ENCODE measurements at regions not wholly inside any gene's neighbourhood (a gene's known extent, or its start where the extent isn't known, plus 50 kb on each side); places are given as distances from the start of the nearest gene placed in this dataset.
A peak's percentile ranks its signal among the peaks of the same experiment; 100 is the strongest.

GRCh38 chr2:223701761-223702160 lies 99.6 kb upstream of the SCG2 start:
- no peak for DNase-seq

- no peak for DNase-seq
Observed at GRCh38 chr2:223700221-223700620, 98.1 kb upstream of the SCG2 start.

GRCh38 chr2:223697892-223698645 lies 95.9 kb upstream of the SCG2 start:
- no peak for DNase-seq

GRCh38 chr2:223697316-223697891 lies 95.2 kb upstream of the SCG2 start:
- no peak for DNase-seq

DNA sequence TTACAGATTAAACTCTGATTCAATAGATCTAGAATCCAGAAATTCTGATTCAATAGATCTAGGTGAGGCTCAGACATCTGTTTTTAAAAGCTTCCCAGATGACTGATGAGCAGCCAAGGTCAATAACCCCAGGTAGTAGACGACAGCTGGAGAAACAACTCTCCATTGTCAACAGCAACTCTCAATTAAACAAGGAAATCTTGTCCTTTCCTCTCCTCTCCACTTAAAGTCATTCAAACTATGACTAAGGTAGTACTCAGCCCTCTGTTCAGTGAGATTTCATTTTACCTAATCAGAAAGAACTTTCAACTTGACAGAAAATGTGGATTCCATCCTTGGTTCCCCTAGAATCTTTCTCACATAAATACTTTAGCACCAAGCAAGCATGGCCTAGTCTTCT lies 94.6 kb upstream of the SCG2 start:
- DNase-seq = no peak

DNA sequence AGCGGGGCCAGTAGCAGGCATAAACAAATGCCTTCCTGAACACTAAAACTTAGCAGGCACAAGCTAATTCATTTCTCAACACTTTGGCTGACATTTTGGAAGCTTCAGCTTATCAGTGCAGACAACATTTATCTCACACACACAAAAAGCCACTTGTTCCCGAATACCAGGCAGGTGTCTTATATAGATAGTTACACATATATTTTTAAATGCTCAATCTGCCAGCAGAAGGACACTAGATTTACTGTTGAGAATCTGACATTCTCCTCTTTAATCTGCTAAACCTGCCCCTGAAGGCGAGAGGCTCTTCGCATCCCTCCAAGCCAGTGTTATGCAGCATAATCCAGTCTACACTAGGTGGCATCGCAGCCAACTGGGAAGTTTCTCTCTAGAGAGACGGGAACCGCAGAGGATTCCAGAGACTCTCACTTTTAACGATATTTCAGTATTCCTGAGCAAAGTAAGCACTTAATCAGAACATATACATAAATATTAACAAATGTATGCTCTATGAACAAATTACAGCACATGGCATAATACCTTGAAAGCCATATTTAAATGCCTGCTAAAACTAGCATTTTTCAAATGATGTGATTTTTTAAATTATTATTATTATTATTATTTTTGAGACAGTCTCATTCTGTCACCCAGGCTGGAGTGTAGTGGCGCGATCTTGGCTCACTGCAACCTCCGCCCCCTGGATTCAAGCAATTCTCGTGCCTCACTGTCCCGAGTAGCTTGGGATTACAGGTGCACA lies 90.2 kb upstream of the SCG2 start:
- no peak for DNase-seq

GRCh38 chr2:223688094-223688835 lies 86.1 kb upstream of the SCG2 start:
- DNase-seq = peak; percentile 15 to 47

DNA sequence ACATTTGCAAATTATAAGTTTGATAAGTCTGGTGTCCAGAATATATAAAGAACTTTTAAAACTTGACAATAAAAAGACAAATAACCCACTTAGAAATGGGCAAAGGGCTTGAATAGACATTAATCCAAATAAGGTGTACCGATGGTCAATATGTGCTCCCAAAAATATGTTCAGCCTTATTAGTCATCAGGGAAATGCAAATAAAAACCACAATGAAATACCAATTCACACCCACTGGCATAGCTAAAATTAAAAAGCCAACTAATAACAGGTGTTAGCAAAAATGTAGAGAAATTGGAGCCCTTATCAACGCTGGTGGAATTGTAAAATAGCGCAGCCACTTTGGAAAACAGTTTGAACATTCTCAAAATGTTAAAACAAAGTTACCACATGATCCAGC lies 79.0 kb upstream of the SCG2 start:
- DNase-seq = no peak

- no peak for DNase-seq
Observed at GRCh38 chr2:223674998-223675609, 72.9 kb upstream of the SCG2 start.

GRCh38 chr2:223669453-223670225 lies 67.5 kb upstream of the SCG2 start:
- no peak for DNase-seq

GRCh38 chr2:223668302-223668998 lies 66.3 kb upstream of the SCG2 start:
- no peak for DNase-seq

GRCh38 chr2:223654384-223654915 lies 52.3 kb upstream of the SCG2 start:
- DNase-seq = no peak

DNA sequence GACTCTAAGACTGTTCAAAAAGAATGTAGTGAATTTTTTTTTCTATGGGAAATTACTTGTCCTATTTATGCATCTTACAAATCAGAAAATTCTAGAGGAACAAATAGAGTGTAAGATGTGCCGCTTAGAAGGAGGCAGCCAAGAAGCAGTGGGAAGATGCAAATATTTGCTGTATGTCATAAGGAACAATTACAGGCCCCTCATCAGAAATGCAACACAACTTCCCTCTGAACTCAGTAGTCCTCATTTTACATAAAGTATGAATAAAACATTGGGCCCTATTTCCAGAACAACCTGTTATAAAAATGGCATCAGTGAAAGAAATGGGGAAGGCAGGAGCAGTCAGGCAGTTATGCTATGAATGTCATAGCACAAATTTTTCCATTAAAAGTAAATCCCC lies 50.7 kb upstream of the SCG2 start:
- DNase-seq = no peak

GRCh38 chr2:223652122-223652521 lies 50.0 kb upstream of the SCG2 start:
- DNase-seq = no peak

All from NCI-H187 (cell line).